Tibial nerve (tissue), 3 donors: ENCODE measurements at regions not wholly inside any gene's neighbourhood (a gene's known extent, or its start where the extent isn't known, plus 50 kb on each side); places are given as distances from the start of the nearest gene placed in this dataset.

Source experiments
- POLR2A ChIP-seq, 2 donors: fragments of 450-650 bp; IDR thresholded peaks; one replicate each; pipeline ENCODE4 v1.6.1; 2017; ENCODE audit warnings: antibody characterized with exemption in 2 of 2, mild to moderate bottlenecking in 2 of 2, moderate library complexity in 2 of 2
- TF ChIP-seq, protein P1 (sequence below), 5 experiments: fragments of 200-600 bp in 3 of 5; fragments of 450-650 bp in 2 of 5; sonication (generic) in 3 of 5; IDR thresholded peaks; one replicate each; pipeline ENCODE4 v1.5.1; 2016 to 2019; ENCODE audit warnings: antibody characterized with exemption in 5 of 5, mild to moderate bottlenecking in 3 of 5, moderate library complexity in 2 of 5

DNA sequence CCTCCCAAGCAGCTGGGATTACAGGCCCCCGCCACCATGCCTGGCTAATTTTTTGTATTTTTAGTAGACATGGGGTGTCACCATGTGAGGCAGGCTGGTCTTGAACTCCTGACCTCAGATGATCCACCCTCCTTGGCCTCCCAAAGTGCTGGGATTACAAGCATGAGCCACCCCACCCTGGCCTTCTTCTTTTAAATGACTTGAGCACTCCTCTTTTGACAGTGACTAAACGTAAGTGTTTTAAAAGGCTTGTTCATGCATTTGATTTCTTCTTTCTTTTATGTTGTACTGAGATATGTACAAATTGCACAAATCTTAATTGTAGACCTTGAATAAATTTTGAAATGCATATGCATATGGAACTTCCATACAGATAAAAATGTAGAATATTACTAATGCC is 337.9 kb downstream of the CETN3 start:
- TF ChIP-seq, protein P1, sequence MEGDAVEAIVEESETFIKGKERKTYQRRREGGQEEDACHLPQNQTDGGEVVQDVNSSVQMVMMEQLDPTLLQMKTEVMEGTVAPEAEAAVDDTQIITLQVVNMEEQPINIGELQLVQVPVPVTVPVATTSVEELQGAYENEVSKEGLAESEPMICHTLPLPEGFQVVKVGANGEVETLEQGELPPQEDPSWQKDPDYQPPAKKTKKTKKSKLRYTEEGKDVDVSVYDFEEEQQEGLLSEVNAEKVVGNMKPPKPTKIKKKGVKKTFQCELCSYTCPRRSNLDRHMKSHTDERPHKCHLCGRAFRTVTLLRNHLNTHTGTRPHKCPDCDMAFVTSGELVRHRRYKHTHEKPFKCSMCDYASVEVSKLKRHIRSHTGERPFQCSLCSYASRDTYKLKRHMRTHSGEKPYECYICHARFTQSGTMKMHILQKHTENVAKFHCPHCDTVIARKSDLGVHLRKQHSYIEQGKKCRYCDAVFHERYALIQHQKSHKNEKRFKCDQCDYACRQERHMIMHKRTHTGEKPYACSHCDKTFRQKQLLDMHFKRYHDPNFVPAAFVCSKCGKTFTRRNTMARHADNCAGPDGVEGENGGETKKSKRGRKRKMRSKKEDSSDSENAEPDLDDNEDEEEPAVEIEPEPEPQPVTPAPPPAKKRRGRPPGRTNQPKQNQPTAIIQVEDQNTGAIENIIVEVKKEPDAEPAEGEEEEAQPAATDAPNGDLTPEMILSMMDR (IDR thresholded peaks at IDR 0.05), result no peak
- TF ChIP-seq POLR2A (IDR thresholded peaks at IDR 0.05), result no peak
